ENCODE measurements at regions not wholly inside any gene's neighbourhood (a gene's known extent, or its start where the extent isn't known, plus 50 kb on each side); places are given as distances from the start of the nearest gene placed in this dataset.

- no peak overlapping the region for H3K4me3 ChIP-seq (ENCODE audit: low read length)
Measured at GRCh38 chr1:229888157-229888556, 178.9 kb upstream of the GALNT2 start.

DNA sequence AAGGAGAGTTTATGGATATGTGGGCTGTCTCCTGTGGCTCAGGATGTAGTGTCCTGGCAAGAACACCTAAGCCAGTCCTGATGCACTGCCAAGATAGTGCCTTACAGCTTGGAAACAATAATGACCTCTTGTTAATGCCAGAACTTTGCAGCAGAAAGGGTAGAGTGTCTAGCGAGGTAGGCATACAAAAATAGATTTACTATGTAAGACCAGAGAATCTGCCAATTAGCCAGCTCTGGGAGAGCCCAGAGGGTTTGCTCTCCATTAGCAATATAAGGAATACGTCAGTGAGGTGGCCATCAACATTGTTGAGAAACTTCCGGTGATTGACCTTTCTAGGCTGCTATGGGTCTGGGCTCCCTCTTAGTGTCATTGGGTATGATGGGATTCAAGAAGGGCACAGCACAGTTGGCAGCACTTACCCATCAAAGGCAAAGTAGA lies 178.5 kb upstream of the GALNT2 start:
- H3K4me3 ChIP-seq (ENCODE audit: low read length) = no peak overlapping the region
- DNase-seq (ENCODE audit: low read depth) = no peak
- no peak for TF ChIP-seq CTCF (conservative IDR thresholded peaks at IDR 0.05; ENCODE audit: low read depth, low read length)

More at GRCh38 chr1:229888157-229888556, 178.9 kb upstream of the GALNT2 start:
- no peak for TF ChIP-seq CTCF (conservative IDR thresholded peaks at IDR 0.05; ENCODE audit: low read depth, low read length)
- DNase-seq (ENCODE audit: low read depth) = no peak

DNA sequence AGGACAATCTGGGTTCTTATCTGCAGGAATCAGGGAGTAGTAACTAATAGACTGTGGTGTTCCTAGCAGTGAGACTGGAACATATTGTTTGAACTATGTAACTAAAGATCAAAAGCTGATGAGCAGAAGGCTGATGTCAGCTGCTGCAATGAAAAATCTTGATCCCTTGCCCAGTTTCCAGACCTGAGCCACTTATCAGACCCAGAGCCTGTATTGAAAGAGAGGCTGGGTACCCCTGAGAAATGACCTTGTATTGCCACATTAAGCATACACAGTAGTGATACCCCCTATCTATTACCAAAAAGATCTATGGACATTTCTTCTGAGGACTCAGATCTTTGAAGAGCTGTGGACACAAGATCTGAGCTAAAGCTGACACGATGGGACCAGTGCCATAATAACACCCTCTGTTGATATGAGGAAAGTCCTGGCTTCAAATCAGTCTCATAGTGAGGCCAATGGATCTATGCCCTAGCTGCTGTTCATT lies 178.0 kb upstream of the GALNT2 start:
- DNase-seq (ENCODE audit: low read depth) = no peak
- TF ChIP-seq CTCF (conservative IDR thresholded peaks at IDR 0.05; ENCODE audit: low read depth, low read length) = no peak
- H3K4me3 ChIP-seq (ENCODE audit: low read length) = no peak overlapping the region

DNA sequence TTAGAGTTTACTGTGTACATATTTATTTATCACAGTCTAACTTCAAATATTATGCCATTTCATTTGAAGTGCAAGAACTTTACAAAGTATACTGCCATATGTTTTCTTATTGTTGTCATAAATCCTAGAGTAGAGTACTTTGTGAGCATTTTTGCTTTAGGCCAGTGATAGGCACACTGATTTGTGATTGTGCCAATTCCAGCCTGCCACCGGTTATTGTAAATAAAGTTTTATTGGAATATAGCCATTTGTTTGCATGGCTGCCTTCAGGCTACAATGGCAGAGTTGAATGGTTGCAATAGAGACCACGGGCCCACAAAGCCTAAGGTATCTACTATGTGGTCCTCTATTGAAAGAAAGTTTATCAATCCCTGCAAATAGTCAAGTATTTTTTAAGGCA lies 175.8 kb upstream of the GALNT2 start:
- no peak overlapping the region for H3K4me3 ChIP-seq (ENCODE audit: low read length)
- TF ChIP-seq CTCF (conservative IDR thresholded peaks at IDR 0.05; ENCODE audit: low read depth, low read length) = no peak
- DNase-seq (ENCODE audit: low read depth) = no peak

DNA sequence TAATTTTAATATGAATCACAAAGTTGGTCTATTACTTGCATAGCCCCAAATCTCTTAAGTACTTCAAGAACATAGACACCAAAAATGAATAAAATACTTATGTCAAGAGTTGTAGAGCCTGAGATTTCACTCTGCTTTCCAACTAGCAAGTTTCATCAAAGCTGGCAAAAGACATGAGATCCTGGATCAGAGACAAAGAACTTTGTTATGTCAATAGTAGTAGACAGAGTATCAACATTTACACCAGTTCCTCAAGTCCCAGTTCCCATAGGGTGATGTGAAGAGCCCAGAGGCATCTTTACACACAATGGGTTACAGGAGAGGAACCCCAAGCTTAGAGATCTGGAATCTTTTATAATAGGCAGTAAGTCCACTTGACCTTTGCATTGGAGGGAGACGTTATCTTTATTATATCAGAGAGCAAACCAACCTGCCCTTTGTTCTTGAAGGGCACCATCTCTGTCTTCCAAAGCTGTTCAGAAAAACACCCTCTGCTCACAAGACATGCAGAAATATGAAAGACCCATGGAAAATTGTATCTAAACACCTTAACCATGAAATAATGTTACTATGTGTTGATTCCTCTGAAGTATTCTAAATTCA lies 174.4 kb upstream of the GALNT2 start:
- H3K4me3 ChIP-seq (ENCODE audit: low read length) = no peak overlapping the region
- no peak for DNase-seq (ENCODE audit: low read depth)
- TF ChIP-seq CTCF (conservative IDR thresholded peaks at IDR 0.05; ENCODE audit: low read depth, low read length) = no peak

DNA sequence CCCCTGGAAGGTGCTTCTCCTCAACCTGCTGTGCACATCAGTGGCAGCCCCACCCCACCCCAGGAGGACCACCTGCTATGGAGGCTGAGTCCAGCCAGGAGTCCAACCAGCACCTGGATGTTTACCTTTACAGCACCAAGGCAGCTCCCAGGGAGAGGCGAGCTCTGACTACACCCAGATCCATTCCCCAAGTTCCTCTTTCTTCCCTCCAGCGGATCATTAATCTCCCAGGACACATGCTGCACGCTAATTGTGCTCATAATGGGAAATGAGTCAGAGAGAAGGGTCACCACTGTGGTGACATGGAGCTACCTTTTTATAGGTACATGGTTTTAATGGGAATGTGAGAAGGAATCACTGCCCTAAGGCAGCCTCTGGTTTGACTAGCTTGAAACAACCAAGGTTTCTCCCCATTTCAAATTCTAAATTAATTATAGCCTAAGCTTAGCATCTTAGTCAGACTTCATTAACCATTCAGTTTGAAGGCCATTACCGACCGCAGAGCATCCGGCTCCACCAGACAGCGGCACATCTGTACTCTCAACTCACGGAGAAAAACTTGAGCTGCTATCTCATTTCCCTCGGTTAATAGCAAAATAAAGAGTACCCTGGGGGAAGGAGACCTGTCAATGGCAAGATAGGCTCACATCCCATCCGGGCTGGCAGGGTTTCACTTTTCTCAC lies 173.1 kb upstream of the GALNT2 start:
- TF ChIP-seq CTCF (conservative IDR thresholded peaks at IDR 0.05; ENCODE audit: low read depth, low read length) = no peak
- H3K4me3 ChIP-seq (ENCODE audit: low read length) = no peak overlapping the region
- no peak for DNase-seq (ENCODE audit: low read depth)

GRCh38 chr1:229894532-229894931 lies 172.5 kb upstream of the GALNT2 start:
- H3K4me3 ChIP-seq (ENCODE audit: low read length) = no peak overlapping the region
- TF ChIP-seq CTCF (conservative IDR thresholded peaks at IDR 0.05; ENCODE audit: low read depth, low read length) = no peak
- DNase-seq (ENCODE audit: low read depth) = no peak
